A549 (cell line): ENCODE measurements at regions not wholly inside any gene's neighbourhood (a gene's known extent, or its start where the extent isn't known, plus 50 kb on each side); places are given as distances from the start of the nearest gene placed in this dataset.

Source experiments
- ATAC-seq, 2 experiments: fragments of 200-7000 bp in 1 of 2; fragments of >200 bp in 1 of 2; cut with Nextera tagmentation in 1 of 2; cut with Tn5 transposase in 1 of 2; 3 replicates each; pipeline versions ENCODE4 v1.8.0 to v1.9.1; 2018 to 2020; ENCODE audit warnings: mild to moderate bottlenecking in 1 of 2, moderate library complexity in 1 of 2
- CTCF ChIA-PET: fragments of 300-600 bp; sonication (Branson Sonifier 250); formaldehyde crosslinking; extraction: SDS; loops from one replicate; lab custom pipeline; 2021; ENCODE audit warnings: antibody characterized with exemption, inconsistent platforms; lab: Yijun Ruan, JAX
- POLR2A ChIA-PET: fragments of 350-600 bp; formaldehyde crosslinking; extraction: SDS; loops from one replicate; lab custom pipeline; 2021; ENCODE audit warnings: antibody characterized with exemption, inconsistent platforms; lab: Yijun Ruan, JAX
- DNase-seq, 2 experiments: peaks; one replicate each; pipeline versions ENCODE4 v3.0.0 to v3.0.0-alpha.2; 2011 to 2016; ENCODE audit warnings: low read depth in 1 of 2, low spot score in 1 of 2
- FAIRE-seq: peaks from 2 replicates; lab custom pipeline; 2011; peaks lifted over from hg19 to GRCh38; lab: Jason Lieb, UNC
- H3K27ac ChIP-seq, 2 experiments: fragments of >200 bp; sonication (Bioruptor Twin); formaldehyde crosslinking; 3 replicates each; pipeline ENCODE4 v1.5.1; 2016 to 2017
- H3K4me1 ChIP-seq: fragments of >200 bp; sonication (Bioruptor Twin); formaldehyde crosslinking; 3 replicates; pipeline ENCODE4 v1.6.1; 2016
- H3K4me2 ChIP-seq: fragments of >200 bp; sonication (Bioruptor Twin); formaldehyde crosslinking; 3 replicates; pipeline ENCODE4 v1.6.1; 2016
- H3K4me3 ChIP-seq: fragments of >200 bp; sonication (Bioruptor Twin); formaldehyde crosslinking; 3 replicates; pipeline ENCODE4 v1.5.1; 2016
- H3K9me3 ChIP-seq: fragments of >200 bp; sonication (Bioruptor Twin); formaldehyde crosslinking; 3 replicates; pipeline ENCODE4 v1.6.1; 2016
- BCL3 ChIP-seq: fragments of >200 bp; sonication (Bioruptor Twin); formaldehyde crosslinking; IDR thresholded peaks from 3 replicates; pipeline ENCODE4 v1.6.1; 2016
- CBX8 ChIP-seq: fragments of 200-600 bp; sonication (generic); IDR thresholded peaks from 2 replicates; pipeline ENCODE4 v1.6.1; 2016
- CHD2 ChIP-seq: fragments of 150-350 bp; IDR thresholded peaks from 2 replicates; pipeline ENCODE4 v1.6.1; 2014; ENCODE audit warnings: low read length; ENCODE audit not compliant: partially characterized antibody
- FOXS1 ChIP-seq: fragments of 250-450 bp; sonication (Bioruptor Pico); IDR thresholded peaks from 2 replicates; pipeline ENCODE4 v1.5.0; 2020; ENCODE audit warnings: mild to moderate bottlenecking, moderate library complexity
- MAFK ChIP-seq: fragments of 450-650 bp; IDR thresholded peaks from 2 replicates; pipeline ENCODE4 v1.6.1; 2014; ENCODE audit not compliant: partially characterized antibody
- NFE2L2 ChIP-seq: fragments of 150-350 bp; conservative IDR thresholded peaks from 2 replicates; pipeline ENCODE4 v1.6.1; 2014; ENCODE audit warnings: low read length
- NPAS2 ChIP-seq: fragments of 250-450 bp; sonication (Bioruptor Pico); IDR thresholded peaks from 2 replicates; pipeline ENCODE4 v1.8.0; 2022; ENCODE audit warnings: mild to moderate bottlenecking, moderate library complexity, borderline replicate concordance
- NR3C1 ChIP-seq: fragments of >200 bp; sonication (Bioruptor Twin); formaldehyde crosslinking; IDR thresholded peaks from 3 replicates; pipeline ENCODE4 v1.6.1; 2017
- POLR2A ChIP-seq: IDR thresholded peaks from 2 replicates; pipeline ENCODE4 v1.6.1; 2012; ENCODE audit warnings: mild to moderate bottlenecking, low read length
- POLR2AphosphoS2 ChIP-seq: conservative IDR thresholded peaks from 2 replicates; pipeline ENCODE4 v1.6.1; 2012; ENCODE audit warnings: low read length, improper control_type of control experiment, inconsistent platforms
- RARB ChIP-seq: fragments of 250-450 bp; sonication (Bioruptor Pico); IDR thresholded peaks from 2 replicates; pipeline ENCODE4 v1.8.0; 2021; ENCODE audit warnings: mild to moderate bottlenecking, moderate library complexity
- RCOR1 ChIP-seq: fragments of 150-350 bp; IDR thresholded peaks from 2 replicates; pipeline ENCODE4 v1.6.1; 2014; ENCODE audit warnings: antibody characterized with exemption, low read length, low read depth
- SMC3 ChIP-seq: fragments of >200 bp; sonication (Bioruptor Twin); formaldehyde crosslinking; IDR thresholded peaks from 3 replicates; pipeline ENCODE4 v1.6.1; 2018; ENCODE audit warnings: inconsistent platforms
- TP53 ChIP-seq: fragments of 250-450 bp; sonication (Bioruptor Pico); IDR thresholded peaks from 2 replicates; pipeline ENCODE4 v1.5.0; 2021; ENCODE audit warnings: mild to moderate bottlenecking, moderate library complexity
- ZNF302 ChIP-seq: fragments of 250-450 bp; sonication (Bioruptor Pico); IDR thresholded peaks from 2 replicates; pipeline ENCODE4 v1.9.0; 2021; ENCODE audit warnings: inconsistent platforms, mild to moderate bottlenecking, moderate library complexity
- WGBS: methylation state at CpG from one replicate; pipeline ENCODE4 v1.1.6; 2017; ENCODE audit errors: missing lambda C conversion rate; 5-methylcytosine and 5-hydroxymethylcytosine counted together
- TF ChIP-seq, protein P1 (sequence below): fragments of >200 bp; sonication (Bioruptor Twin); formaldehyde crosslinking; IDR thresholded peaks from 2 replicates; pipeline ENCODE4 v1.6.1; 2016
- TF ChIP-seq, protein P2 (sequence below): fragments of 200-600 bp; sonication (generic); IDR thresholded peaks from 2 replicates; pipeline ENCODE4 v1.6.1; 2016; ENCODE audit warnings: antibody characterized with exemption, mild to moderate bottlenecking, moderate library complexity

GRCh38 chr4:116357758-116358157 lies 727.6 kb downstream of the TRAM1L1 start:
- TF ChIP-seq NPAS2 (CRISPR knock-in tag) (no peak), MAFK (peak; percentile 38), SMC3 (no peak), ZNF302 (no peak), NFE2L2 (peak; percentile 47)
- DNase-seq: peak in 1 of 2 experiments; percentile 33
- ChIA-PET CTCF (no interaction called here), POLR2A (no interaction called here)
- WGBS: 79% methylated on average over 4 of the region's 4 CpGs
- Histone ChIP-seq H3K4me1 (no peaks in the 10 kb centered on the region), H3K4me3 (no peak overlapping the region), H3K9me3 (no peaks in the 10 kb centered on the region), H3K4me2 (no peak overlapping the region), H3K27ac (no peak overlapping the region)
- no peak for FAIRE-seq
- ATAC-seq: no peak

- H3K4me1 ChIP-seq: no peaks in the 10 kb centered on the region
- WGBS: 6% methylated on average over 1 of the region's 1 CpG
- TF ChIP-seq SMC3: no peak
- TF ChIP-seq FOXS1 (CRISPR knock-in tag): no peak
- ChIA-PET POLR2A (no interaction called here), CTCF (no interaction called here)
- no peak overlapping the region for H3K4me2 ChIP-seq
- H3K4me3 ChIP-seq: no peak overlapping the region
- DNase-seq (no peak), FAIRE-seq (no peak), ATAC-seq (no peak)
- no peak overlapping the region for H3K27ac ChIP-seq
- no peaks in the 10 kb centered on the region for H3K9me3 ChIP-seq
Observed at GRCh38 chr4:116346750-116347149, 738.6 kb downstream of the TRAM1L1 start.

GRCh38 chr4:116343809-116344208 lies 741.6 kb downstream of the TRAM1L1 start:
- no peak overlapping the region for H3K27ac ChIP-seq
- ChIA-PET POLR2A (no interaction called here), CTCF (no interaction called here)
- WGBS: 68% methylated on average over 2 of the region's 2 CpGs
- H3K4me1 ChIP-seq: no peaks in the 10 kb centered on the region
- DNase-seq (no peak), ATAC-seq (no peak), FAIRE-seq (no peak)
- H3K9me3 ChIP-seq: no peaks in the 10 kb centered on the region
- H3K4me2 ChIP-seq: no peak overlapping the region
- no peak for TF ChIP-seq CBX8
- TF ChIP-seq TP53 (CRISPR knock-in tag): no peak
- TF ChIP-seq RCOR1: no peak
- TF ChIP-seq NR3C1: no peak
- TF ChIP-seq POLR2AphosphoS2: no peak
- TF ChIP-seq CHD2: no peak
- TF ChIP-seq, protein P1, sequence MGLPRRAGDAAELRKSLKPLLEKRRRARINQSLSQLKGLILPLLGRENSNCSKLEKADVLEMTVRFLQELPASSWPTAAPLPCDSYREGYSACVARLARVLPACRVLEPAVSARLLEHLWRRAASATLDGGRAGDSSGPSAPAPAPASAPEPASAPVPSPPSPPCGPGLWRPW: no peak
- TF ChIP-seq BCL3: no peak
- TF ChIP-seq POLR2A: no peak
- TF ChIP-seq, protein P2, sequence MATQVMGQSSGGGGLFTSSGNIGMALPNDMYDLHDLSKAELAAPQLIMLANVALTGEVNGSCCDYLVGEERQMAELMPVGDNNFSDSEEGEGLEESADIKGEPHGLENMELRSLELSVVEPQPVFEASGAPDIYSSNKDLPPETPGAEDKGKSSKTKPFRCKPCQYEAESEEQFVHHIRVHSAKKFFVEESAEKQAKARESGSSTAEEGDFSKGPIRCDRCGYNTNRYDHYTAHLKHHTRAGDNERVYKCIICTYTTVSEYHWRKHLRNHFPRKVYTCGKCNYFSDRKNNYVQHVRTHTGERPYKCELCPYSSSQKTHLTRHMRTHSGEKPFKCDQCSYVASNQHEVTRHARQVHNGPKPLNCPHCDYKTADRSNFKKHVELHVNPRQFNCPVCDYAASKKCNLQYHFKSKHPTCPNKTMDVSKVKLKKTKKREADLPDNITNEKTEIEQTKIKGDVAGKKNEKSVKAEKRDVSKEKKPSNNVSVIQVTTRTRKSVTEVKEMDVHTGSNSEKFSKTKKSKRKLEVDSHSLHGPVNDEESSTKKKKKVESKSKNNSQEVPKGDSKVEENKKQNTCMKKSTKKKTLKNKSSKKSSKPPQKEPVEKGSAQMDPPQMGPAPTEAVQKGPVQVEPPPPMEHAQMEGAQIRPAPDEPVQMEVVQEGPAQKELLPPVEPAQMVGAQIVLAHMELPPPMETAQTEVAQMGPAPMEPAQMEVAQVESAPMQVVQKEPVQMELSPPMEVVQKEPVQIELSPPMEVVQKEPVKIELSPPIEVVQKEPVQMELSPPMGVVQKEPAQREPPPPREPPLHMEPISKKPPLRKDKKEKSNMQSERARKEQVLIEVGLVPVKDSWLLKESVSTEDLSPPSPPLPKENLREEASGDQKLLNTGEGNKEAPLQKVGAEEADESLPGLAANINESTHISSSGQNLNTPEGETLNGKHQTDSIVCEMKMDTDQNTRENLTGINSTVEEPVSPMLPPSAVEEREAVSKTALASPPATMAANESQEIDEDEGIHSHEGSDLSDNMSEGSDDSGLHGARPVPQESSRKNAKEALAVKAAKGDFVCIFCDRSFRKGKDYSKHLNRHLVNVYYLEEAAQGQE: no peak
- no peak overlapping the region for H3K4me3 ChIP-seq

DNA sequence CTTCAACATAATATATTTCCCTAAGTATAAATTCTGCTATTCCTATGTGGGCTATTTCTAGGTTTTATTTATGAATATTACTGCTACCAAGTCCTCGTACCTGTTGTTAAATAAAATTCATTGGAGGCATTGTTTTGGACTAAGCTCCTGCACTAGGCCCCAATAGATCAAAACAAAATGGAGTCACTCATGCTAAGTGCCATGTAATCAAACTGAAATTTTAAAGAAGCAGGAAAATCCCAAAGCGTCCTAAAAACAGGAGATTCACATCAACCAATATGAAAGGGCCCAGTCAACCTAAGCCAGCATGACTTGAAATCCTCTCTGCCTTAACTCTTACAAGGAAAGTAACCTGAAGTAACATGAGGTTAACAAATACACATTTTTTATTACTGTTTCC lies 743.2 kb downstream of the TRAM1L1 start:
- Histone ChIP-seq H3K9me3 (no peaks in the 10 kb centered on the region), H3K27ac (no peak overlapping the region), H3K4me1 (no peaks in the 10 kb centered on the region), H3K4me2 (no peak overlapping the region), H3K4me3 (no peak overlapping the region)
- WGBS: 29% methylated on average over 2 of the region's 2 CpGs
- no peak for TF ChIP-seq RARB (CRISPR knock-in tag)
- POLR2A ChIA-PET: no interaction called here
- ATAC-seq: no peak
- FAIRE-seq: no peak
- CTCF ChIA-PET: no interaction called here
- no peak for DNase-seq
